ENCODE measurements at regions not wholly inside any gene's neighbourhood (a gene's known extent, or its start where the extent isn't known, plus 50 kb on each side); places are given as distances from the start of the nearest gene placed in this dataset.
A peak's percentile ranks its signal among the peaks of the same experiment; 100 is the strongest.
"Not testable (repeated sequence)": the region's sequence is repeated elsewhere in the genome, so short reads cannot be mapped to it uniquely, and the experiment has no call there.

GRCh38 chr12:42019746-42020145, 124.9 kb downstream of the GXYLT1 start:
- Histone ChIP-seq H3K27ac (ENCODE audit: insufficient read depth in 1 of 2, low read depth in 1 of 2, low read length in 2 of 2, poor library complexity in 1 of 2, severe bottlenecking in 2 of 2) (no peak overlapping the region), H3K9me3 (ENCODE audit: control extremely low read depth in 1 of 5, control insufficient read depth in 4 of 5, insufficient read depth in 2 of 5, low read depth in 1 of 5, low read length in 4 of 5) (no peaks in the 10 kb centered on the region), H3K27me3 (replicated peaks in 2 of 5; ENCODE audit: control insufficient read depth in 4 of 5, insufficient read depth in 5 of 5, low read length in 4 of 5) (no peaks in the 10 kb centered on the region), H3K4me1 (ENCODE audit: control extremely low read depth in 1 of 4, control insufficient read depth in 4 of 4, insufficient read depth in 4 of 4, low read length in 3 of 4) (peaks cover 10 to 35% (median 27%) of the 10 kb centered on the region in 4 experiments), H3K36me3 (ENCODE audit: control insufficient read depth in 4 of 4, insufficient read depth in 4 of 4, low read length in 3 of 4) (no peaks in the 10 kb centered on the region), H3K4me3 (ENCODE audit: control insufficient read depth in 1 of 7, extremely low read depth in 1 of 7, insufficient read depth in 4 of 7, low read depth in 2 of 7, low read length in 6 of 7) (no peak overlapping the region)
- DNase-seq = no peak
- 100% methylated on average over 2 of the region's 3 CpGs for WGBS (ENCODE audit: insufficient coverage)
- ChIA-PET CTCF (interaction anchor here (1.8 kb wide), 1 partner anchor 743 kb away, joined by 5 read pairs; no protein-coding TSS in a partner anchor), POLR2A (no interaction called here)

GRCh38 chr12:42017051-42017450, 127.6 kb downstream of the GXYLT1 start:
- H3K36me3 ChIP-seq (ENCODE audit: control insufficient read depth in 4 of 4, insufficient read depth in 4 of 4, low read length in 3 of 4) = no peaks in the 10 kb centered on the region
- ChIA-PET POLR2A (no interaction called here), CTCF (no interaction called here)
- H3K9me3 ChIP-seq (ENCODE audit: control extremely low read depth in 1 of 5, control insufficient read depth in 4 of 5, insufficient read depth in 2 of 5, low read depth in 1 of 5, low read length in 4 of 5) = no peaks in the 10 kb centered on the region
- no peak overlapping the region for H3K27ac ChIP-seq (ENCODE audit: insufficient read depth in 1 of 2, low read depth in 1 of 2, low read length in 2 of 2, poor library complexity in 1 of 2, severe bottlenecking in 2 of 2)
- H3K4me3 ChIP-seq (ENCODE audit: control insufficient read depth in 1 of 7, extremely low read depth in 1 of 7, insufficient read depth in 4 of 7, low read depth in 2 of 7, low read length in 6 of 7) = no peak overlapping the region
- H3K4me1 ChIP-seq (ENCODE audit: control extremely low read depth in 1 of 4, control insufficient read depth in 4 of 4, insufficient read depth in 4 of 4, low read length in 3 of 4) = peaks cover 0 to 22% (median 17%) of the 10 kb centered on the region in 4 experiments
- WGBS (ENCODE audit: insufficient coverage) = 43% methylated on average over 6 of the region's 6 CpGs
- no peaks in the 10 kb centered on the region for H3K27me3 ChIP-seq (replicated peaks in 2 of 5; ENCODE audit: control insufficient read depth in 4 of 5, insufficient read depth in 5 of 5, low read length in 4 of 5)
- peak; percentile 7 to 55 (median 52) for DNase-seq

- Histone ChIP-seq H3K4me1 (ENCODE audit: control extremely low read depth in 1 of 4, control insufficient read depth in 4 of 4, insufficient read depth in 4 of 4, low read length in 3 of 4) (peaks cover 0 to 9% (median 6%) of the 10 kb centered on the region in 4 experiments), H3K27ac (ENCODE audit: insufficient read depth in 1 of 2, low read depth in 1 of 2, low read length in 2 of 2, poor library complexity in 1 of 2, severe bottlenecking in 2 of 2) (no peak overlapping the region), H3K9me3 (ENCODE audit: control extremely low read depth in 1 of 5, control insufficient read depth in 4 of 5, insufficient read depth in 2 of 5, low read depth in 1 of 5, low read length in 4 of 5) (no peaks in the 10 kb centered on the region), H3K4me3 (ENCODE audit: control insufficient read depth in 1 of 7, extremely low read depth in 1 of 7, insufficient read depth in 4 of 7, low read depth in 2 of 7, low read length in 6 of 7) (no peak overlapping the region), H3K36me3 (ENCODE audit: control insufficient read depth in 4 of 4, insufficient read depth in 4 of 4, low read length in 3 of 4) (no peaks in the 10 kb centered on the region), H3K27me3 (replicated peaks in 2 of 5; ENCODE audit: control insufficient read depth in 4 of 5, insufficient read depth in 5 of 5, low read length in 4 of 5) (no peaks in the 10 kb centered on the region)
- ChIA-PET POLR2A (no interaction called here), CTCF (interaction anchor here (2.8 kb wide), 1 partner anchor 9 kb away, joined by 12 read pairs; no protein-coding TSS in a partner anchor)
- DNase-seq = no peak
Observed at GRCh38 chr12:42015051-42015461, 129.6 kb downstream of the GXYLT1 start.

GRCh38 chr12:42012501-42012900, 132.2 kb downstream of the GXYLT1 start:
- POLR2A ChIA-PET; CTCF ChIA-PET; H3K27me3 ChIP-seq (replicated peaks in 2 of 5; ENCODE audit: control insufficient read depth in 4 of 5, insufficient read depth in 5 of 5, low read length in 4 of 5); H3K4me1 ChIP-seq (ENCODE audit: control extremely low read depth in 1 of 4, control insufficient read depth in 4 of 4, insufficient read depth in 4 of 4, low read length in 3 of 4); DNase-seq; H3K27ac ChIP-seq (ENCODE audit: insufficient read depth in 1 of 2, low read depth in 1 of 2, low read length in 2 of 2, poor library complexity in 1 of 2, severe bottlenecking in 2 of 2); H3K9me3 ChIP-seq (ENCODE audit: control extremely low read depth in 1 of 5, control insufficient read depth in 4 of 5, insufficient read depth in 2 of 5, low read depth in 1 of 5, low read length in 4 of 5); H3K36me3 ChIP-seq (ENCODE audit: control insufficient read depth in 4 of 4, insufficient read depth in 4 of 4, low read length in 3 of 4); H3K4me3 ChIP-seq (ENCODE audit: control insufficient read depth in 1 of 7, extremely low read depth in 1 of 7, insufficient read depth in 4 of 7, low read depth in 2 of 7, low read length in 6 of 7): not testable (repeated sequence)
- WGBS (ENCODE audit: insufficient coverage) = 83% methylated on average over 1 of the region's 2 CpGs

GRCh38 chr12:42010715-42011114, 134.0 kb downstream of the GXYLT1 start:
- no peak for DNase-seq
- H3K27me3 ChIP-seq (replicated peaks in 2 of 5; ENCODE audit: control insufficient read depth in 4 of 5, insufficient read depth in 5 of 5, low read length in 4 of 5) = no peaks in the 10 kb centered on the region
- H3K27ac ChIP-seq (ENCODE audit: insufficient read depth in 1 of 2, low read depth in 1 of 2, low read length in 2 of 2, poor library complexity in 1 of 2, severe bottlenecking in 2 of 2) = no peak overlapping the region
- POLR2A ChIA-PET = no interaction called here
- H3K4me3 ChIP-seq (ENCODE audit: control insufficient read depth in 1 of 7, extremely low read depth in 1 of 7, insufficient read depth in 4 of 7, low read depth in 2 of 7, low read length in 6 of 7) = no peak overlapping the region
- no peaks in the 10 kb centered on the region for H3K36me3 ChIP-seq (ENCODE audit: control insufficient read depth in 4 of 4, insufficient read depth in 4 of 4, low read length in 3 of 4)
- no peaks in the 10 kb centered on the region for H3K9me3 ChIP-seq (ENCODE audit: control extremely low read depth in 1 of 5, control insufficient read depth in 4 of 5, insufficient read depth in 2 of 5, low read depth in 1 of 5, low read length in 4 of 5)
- CTCF ChIA-PET = no interaction called here
- no peaks in the 10 kb centered on the region for H3K4me1 ChIP-seq (ENCODE audit: control extremely low read depth in 1 of 4, control insufficient read depth in 4 of 4, insufficient read depth in 4 of 4, low read length in 3 of 4)
- WGBS (ENCODE audit: insufficient coverage) = 79% methylated on average over 2 of the region's 3 CpGs

GRCh38 chr12:42010257-42010656, 134.4 kb downstream of the GXYLT1 start:
- ChIA-PET CTCF (no interaction called here), POLR2A (no interaction called here)
- no peak for DNase-seq
- Histone ChIP-seq H3K4me1 (ENCODE audit: control extremely low read depth in 1 of 4, control insufficient read depth in 4 of 4, insufficient read depth in 4 of 4, low read length in 3 of 4) (no peaks in the 10 kb centered on the region), H3K27ac (ENCODE audit: insufficient read depth in 1 of 2, low read depth in 1 of 2, low read length in 2 of 2, poor library complexity in 1 of 2, severe bottlenecking in 2 of 2) (no peak overlapping the region), H3K9me3 (ENCODE audit: control extremely low read depth in 1 of 5, control insufficient read depth in 4 of 5, insufficient read depth in 2 of 5, low read depth in 1 of 5, low read length in 4 of 5) (no peaks in the 10 kb centered on the region), H3K27me3 (replicated peaks in 2 of 5; ENCODE audit: control insufficient read depth in 4 of 5, insufficient read depth in 5 of 5, low read length in 4 of 5) (no peaks in the 10 kb centered on the region), H3K4me3 (ENCODE audit: control insufficient read depth in 1 of 7, extremely low read depth in 1 of 7, insufficient read depth in 4 of 7, low read depth in 2 of 7, low read length in 6 of 7) (no peak overlapping the region), H3K36me3 (ENCODE audit: control insufficient read depth in 4 of 4, insufficient read depth in 4 of 4, low read length in 3 of 4) (no peaks in the 10 kb centered on the region)
- no CpG with 5 or more reads among the region's 1 CpG for WGBS (ENCODE audit: insufficient coverage)

GRCh38 chr12:42008996-42009395, 135.7 kb downstream of the GXYLT1 start:
- 100% methylated on average over 4 of the region's 5 CpGs for WGBS (ENCODE audit: insufficient coverage)

More at GRCh38 chr12:42008996-42009395, 135.7 kb downstream of the GXYLT1 start:
- Histone ChIP-seq H3K9me3 (ENCODE audit: control extremely low read depth in 1 of 5, control insufficient read depth in 4 of 5, insufficient read depth in 2 of 5, low read depth in 1 of 5, low read length in 4 of 5) (no peaks in the 10 kb centered on the region), H3K4me1 (ENCODE audit: control extremely low read depth in 1 of 4, control insufficient read depth in 4 of 4, insufficient read depth in 4 of 4, low read length in 3 of 4) (no peaks in the 10 kb centered on the region), H3K27me3 (replicated peaks in 2 of 5; ENCODE audit: control insufficient read depth in 4 of 5, insufficient read depth in 5 of 5, low read length in 4 of 5) (no peaks in the 10 kb centered on the region), H3K36me3 (ENCODE audit: control insufficient read depth in 4 of 4, insufficient read depth in 4 of 4, low read length in 3 of 4) (no peaks in the 10 kb centered on the region), H3K4me3 (ENCODE audit: control insufficient read depth in 1 of 7, extremely low read depth in 1 of 7, insufficient read depth in 4 of 7, low read depth in 2 of 7, low read length in 6 of 7) (no peak overlapping the region), H3K27ac (ENCODE audit: insufficient read depth in 1 of 2, low read depth in 1 of 2, low read length in 2 of 2, poor library complexity in 1 of 2, severe bottlenecking in 2 of 2) (no peak overlapping the region)
- ChIA-PET POLR2A (no interaction called here), CTCF (no interaction called here)
- DNase-seq = no peak
